ENCODE measurements at regions not wholly inside any gene's neighbourhood (a gene's known extent, or its start where the extent isn't known, plus 50 kb on each side); places are given as distances from the start of the nearest gene placed in this dataset.

DNA sequence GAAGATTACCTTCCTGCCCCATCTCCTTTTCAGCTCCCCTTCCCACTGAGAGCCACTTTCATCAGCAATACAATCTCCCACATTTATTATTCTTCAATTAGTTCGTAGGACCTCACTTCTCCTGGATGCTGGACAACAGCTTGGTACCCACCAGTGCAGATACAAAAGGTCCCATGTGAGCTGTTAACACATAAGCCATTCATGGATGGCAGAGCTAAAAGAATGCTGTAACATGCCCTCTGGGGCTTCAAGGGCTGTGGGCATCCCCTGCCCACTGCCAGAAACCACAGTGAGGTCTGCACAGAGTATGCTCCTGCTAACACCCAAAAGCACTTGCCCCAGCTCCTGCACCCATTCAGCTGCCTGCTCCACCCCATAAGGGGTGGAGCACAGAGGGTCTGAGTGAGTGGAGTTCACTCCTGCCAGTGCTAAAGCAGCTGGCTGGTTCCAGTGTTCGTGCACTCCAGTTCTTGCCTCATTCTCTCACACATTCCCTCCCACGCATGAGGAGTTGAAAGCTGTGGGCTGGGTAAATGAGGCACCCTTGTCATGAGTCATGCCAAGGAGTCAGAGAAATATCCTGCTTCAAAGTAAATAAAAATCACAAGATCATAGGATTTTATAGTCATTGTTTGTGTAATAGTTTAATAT lies 305.9 kb upstream of the TMEFF2 start:
- no peak for TF ChIP-seq CTCF (IDR thresholded peaks at IDR 0.05)
- no peak for TF ChIP-seq POLR2A (IDR thresholded peaks at IDR 0.05)
